BLaER1 treated with 17β-estradiol and CSF1 and Interleukin-3, amounts not matched to agents 10 nM and 100 nM (cell line): ENCODE measurements at regions not wholly inside any gene's neighbourhood (a gene's known extent, or its start where the extent isn't known, plus 50 kb on each side); places are given as distances from the start of the nearest gene placed in this dataset.

Experiments
- H3K27ac ChIP-seq, 11 experiments: shearing (Covaris generic); formaldehyde crosslinking; 2 replicates each; pipeline ENCODE4 v1.8.1; 2022
- H3K27me3 ChIP-seq, 11 experiments: shearing (Covaris generic); formaldehyde crosslinking; 2 replicates each; pipeline ENCODE4 v1.8.1; 2022
- H3K36me3 ChIP-seq, 11 experiments: shearing (Covaris generic); formaldehyde crosslinking; 2 replicates each; pipeline ENCODE4 v1.8.1; 2022
- H3K4me1 ChIP-seq, 10 experiments: shearing (Covaris generic); formaldehyde crosslinking; 2 replicates each; pipeline ENCODE4 v1.8.1; 2022
- H3K4me2 ChIP-seq, 11 experiments: shearing (Covaris generic); formaldehyde crosslinking; 2 replicates each; pipeline ENCODE4 v1.8.1; 2022
- H3K4me3 ChIP-seq, 10 experiments: shearing (Covaris generic); formaldehyde crosslinking; 2 replicates each; pipeline ENCODE4 v1.8.1; 2022
- H3K9ac ChIP-seq, 11 experiments: shearing (Covaris generic); formaldehyde crosslinking; 2 replicates each; pipeline ENCODE4 v1.8.1; 2022
- H3K9me3 ChIP-seq, 11 experiments: shearing (Covaris generic); formaldehyde crosslinking; replicated peaks in 1 of 11; 2 replicates each; pipeline ENCODE4 v1.8.1; 2022
- H4K20me1 ChIP-seq, 11 experiments: shearing (Covaris generic); formaldehyde crosslinking; 2 replicates each; pipeline ENCODE4 v1.8.1; 2022
- Cebpa-rat ChIP-seq, 11 experiments: shearing (Covaris generic); IDR thresholded peaks; 2 replicates each; pipeline ENCODE4 v1.8.1; 2022

- H3K36me3 ChIP-seq, result no peaks in the 10 kb centered on the region
- peaks cover 0 to 17% (median 6%) of the 10 kb centered on the region in 10 experiments; a peak in 10 of 20 replicates for H3K4me1 ChIP-seq
- no peak overlapping the region for H3K4me2 ChIP-seq
These were observed 708.1 kb downstream of the PTPRU start for GRCh38 chr1:29944253-29944905.

GRCh38 chr1:29943034-29943433 is 706.7 kb downstream of the PTPRU start:
- no peak for TF ChIP-seq Cebpa-rat (IDR thresholded peaks at IDR 0.05)
- Histone ChIP-seq H3K36me3 (no peaks in the 10 kb centered on the region), H3K27me3 (no peaks in the 10 kb centered on the region), H3K4me2 (no peak overlapping the region), H3K4me1 (peaks cover 0 to 3% (median under 1%) of the 10 kb centered on the region in 10 experiments; a peak in 9 of 20 replicates), H3K4me3 (no peak overlapping the region), H4K20me1 (no peaks in the 10 kb centered on the region; a peak in 1 of 22 replicates), H3K9me3 (no peaks in the 10 kb centered on the region), H3K27ac (no peak overlapping the region), H3K9ac (no peak overlapping the region)

More at GRCh38 chr1:29944253-29944905, 708.1 kb downstream of the PTPRU start:
- H3K27ac ChIP-seq, result no peak overlapping the region
- no peak overlapping the region for H3K9ac ChIP-seq
- H3K9me3 ChIP-seq, result no peaks in the 10 kb centered on the region
- no peaks in the 10 kb centered on the region; a peak in 1 of 22 replicates for H4K20me1 ChIP-seq
- no peaks in the 10 kb centered on the region for H3K27me3 ChIP-seq
- TF ChIP-seq Cebpa-rat (IDR thresholded peaks at IDR 0.05), result no peak
- no peak overlapping the region for H3K4me3 ChIP-seq

- peaks cover 0 to 35% (median 0%) of the 10 kb centered on the region in 10 experiments; a peak in 7 of 20 replicates for H3K4me1 ChIP-seq
- H3K27me3 ChIP-seq, result no peaks in the 10 kb centered on the region
- H3K9ac ChIP-seq, result no peak overlapping the region
- no peaks in the 10 kb centered on the region for H3K36me3 ChIP-seq
- H3K4me3 ChIP-seq, result no peak overlapping the region
- H3K9me3 ChIP-seq, result no peaks in the 10 kb centered on the region
- no peak overlapping the region for H3K4me2 ChIP-seq
- no peaks in the 10 kb centered on the region for H4K20me1 ChIP-seq
- H3K27ac ChIP-seq, result no peak overlapping the region
- TF ChIP-seq Cebpa-rat (IDR thresholded peaks at IDR 0.05), result no peak
These were observed 702.8 kb downstream of the PTPRU start for GRCh38 chr1:29939079-29939478.

GRCh38 chr1:29937356-29937755 is 701.0 kb downstream of the PTPRU start:
- Histone ChIP-seq H3K4me2 (peak overlapping the region in 1 of 11 experiments; percentile 59; a peak in 2 of 22 replicates), H3K27me3 (no peaks in the 10 kb centered on the region), H4K20me1 (no peaks in the 10 kb centered on the region), H3K27ac (no peak overlapping the region), H3K4me1 (peaks cover 3 to 52% (median 8%) of the 10 kb centered on the region in 10 experiments; a peak in 12 of 20 replicates), H3K9me3 (no peaks in the 10 kb centered on the region), H3K36me3 (no peaks in the 10 kb centered on the region), H3K4me3 (no peak overlapping the region), H3K9ac (no peak overlapping the region)
- TF ChIP-seq Cebpa-rat (IDR thresholded peaks at IDR 0.05), result no peak

- H4K20me1 ChIP-seq, result no peaks in the 10 kb centered on the region
- no peak overlapping the region for H3K4me3 ChIP-seq
- peak overlapping the region in 1 of 11 experiments; percentile 25; a peak in 1 of 22 replicates for H3K27ac ChIP-seq
- no peak overlapping the region for H3K9ac ChIP-seq
- TF ChIP-seq Cebpa-rat (IDR thresholded peaks at IDR 0.05), result no peak
- peaks cover 3 to 53% (median 8%) of the 10 kb centered on the region in 10 experiments; a peak in 12 of 20 replicates for H3K4me1 ChIP-seq
- H3K9me3 ChIP-seq, result no peaks in the 10 kb centered on the region
- no peaks in the 10 kb centered on the region for H3K36me3 ChIP-seq
- H3K4me2 ChIP-seq, result peak overlapping the region in 3 of 11 experiments; percentile 57 to 76 (median 59); a peak in 7 of 22 replicates
- H3K27me3 ChIP-seq, result no peaks in the 10 kb centered on the region
These were observed 699.8 kb downstream of the PTPRU start for GRCh38 chr1:29936031-29936544.

- Histone ChIP-seq H3K9ac (peak overlapping the region in 2 of 11 experiments; percentile 11 to 55; a peak in 2 of 22 replicates), H3K36me3 (no peaks in the 10 kb centered on the region), H3K27me3 (no peaks in the 10 kb centered on the region), H3K9me3 (no peaks in the 10 kb centered on the region), H3K4me3 (no peak overlapping the region), H3K27ac (peak overlapping the region in 2 of 11 experiments; percentile 13 to 35; a peak in 2 of 22 replicates), H3K4me2 (peak overlapping the region in 3 of 11 experiments; percentile 57 to 69 (median 62); a peak in 6 of 22 replicates), H3K4me1 (peaks cover 3 to 53% (median 8%) of the 10 kb centered on the region in 10 experiments; a peak in 12 of 20 replicates), H4K20me1 (no peaks in the 10 kb centered on the region)
- TF ChIP-seq Cebpa-rat (IDR thresholded peaks at IDR 0.05), result no peak
These were observed 698.0 kb downstream of the PTPRU start for GRCh38 chr1:29934255-29934772.

GRCh38 chr1:29933067-29933466 is 696.7 kb downstream of the PTPRU start:
- no peak overlapping the region for H3K4me3 ChIP-seq
- H3K9ac ChIP-seq, result no peak overlapping the region
- peaks cover 3 to 53% (median 8%) of the 10 kb centered on the region in 10 experiments; a peak in 12 of 20 replicates for H3K4me1 ChIP-seq
- H3K9me3 ChIP-seq, result no peaks in the 10 kb centered on the region
- H3K4me2 ChIP-seq, result peak overlapping the region in 5 of 11 experiments; percentile 18 to 69 (median 57); a peak in 11 of 22 replicates
- no peaks in the 10 kb centered on the region for H3K36me3 ChIP-seq
- TF ChIP-seq Cebpa-rat (IDR thresholded peaks at IDR 0.05), result no peak
- no peaks in the 10 kb centered on the region for H4K20me1 ChIP-seq
- peak overlapping the region in 2 of 11 experiments; percentile 15 to 35; a peak in 4 of 22 replicates for H3K27ac ChIP-seq
- no peaks in the 10 kb centered on the region for H3K27me3 ChIP-seq

- H3K9ac ChIP-seq, result no peak overlapping the region
- no peak overlapping the region for H3K4me3 ChIP-seq
- peak overlapping the region in 5 of 11 experiments; percentile 18 to 69 (median 57); a peak in 9 of 22 replicates for H3K4me2 ChIP-seq
- H3K27me3 ChIP-seq, result no peaks in the 10 kb centered on the region
- H3K36me3 ChIP-seq, result no peaks in the 10 kb centered on the region
- no peaks in the 10 kb centered on the region for H3K9me3 ChIP-seq
- no peak for TF ChIP-seq Cebpa-rat (IDR thresholded peaks at IDR 0.05)
- no peaks in the 10 kb centered on the region for H4K20me1 ChIP-seq
- H3K27ac ChIP-seq, result peak overlapping the region in 2 of 11 experiments; percentile 15 to 35; a peak in 3 of 22 replicates
- peaks cover 3 to 53% (median 8%) of the 10 kb centered on the region in 10 experiments; a peak in 12 of 20 replicates for H3K4me1 ChIP-seq
These were observed 696.3 kb downstream of the PTPRU start for GRCh38 chr1:29932626-29933025.

- no peak overlapping the region for H3K9ac ChIP-seq
- H3K4me2 ChIP-seq, result no peak overlapping the region
- H4K20me1 ChIP-seq, result no peaks in the 10 kb centered on the region
- H3K9me3 ChIP-seq, result no peaks in the 10 kb centered on the region
- no peak overlapping the region for H3K4me3 ChIP-seq
- TF ChIP-seq Cebpa-rat (IDR thresholded peaks at IDR 0.05), result no peak
- H3K27ac ChIP-seq, result no peak overlapping the region
- H3K36me3 ChIP-seq, result no peaks in the 10 kb centered on the region
- H3K4me1 ChIP-seq, result peaks cover 3 to 43% (median 8%) of the 10 kb centered on the region in 10 experiments; a peak in 12 of 20 replicates
- H3K27me3 ChIP-seq, result no peaks in the 10 kb centered on the region
These were observed 695.3 kb downstream of the PTPRU start for GRCh38 chr1:29931477-29932175.
